Sciatic nerve (tissue), 2 donors: ENCODE measurements at regions not wholly inside any gene's neighbourhood (a gene's known extent, or its start where the extent isn't known, plus 50 kb on each side); places are given as distances from the start of the nearest gene placed in this dataset.
"Not testable (repeated sequence)": the region's sequence is repeated elsewhere in the genome, so short reads cannot be mapped to it uniquely, and the experiment has no call there.

Experiments
- ATAC-seq: fragments of 200-7000 bp; cut with Tn5 transposase; one replicate; pipeline ENCODE4 v1.9.1; 2020; ENCODE audit warnings: mild to moderate bottlenecking, moderate library complexity
- DNase-seq: peaks from one replicate; pipeline ENCODE4 v3.0.0-alpha.2; 2020; ENCODE audit warnings: low spot score
- intact Hi-C: fragments of 100-400 bp; cut with DNase I; formaldehyde crosslinking; loops from one replicate; pipeline ENCODE4 v1.14.2; 2022
- donor health status: DM: no; HTN: no; CAD: no.
- donor health status: DM: no; HTN: no; CAD: no.

GRCh38 chrX:1700757-1701156 lies 85.9 kb downstream of the ASMT start:
- ATAC-seq (no peak), DNase-seq (no peak)
- intact Hi-C loops, result no loop called here

GRCh38 chrX:1701396-1701901 lies 86.6 kb downstream of the ASMT start:
- intact Hi-C loops, DNase-seq, ATAC-seq: not testable (repeated sequence)

- intact Hi-C loops, ATAC-seq, DNase-seq: not testable (repeated sequence)
Measured at GRCh38 chrX:1702142-1702541, 87.3 kb downstream of the ASMT start.

GRCh38 chrX:1702557-1702956 lies 87.7 kb downstream of the ASMT start:
- intact Hi-C loops, ATAC-seq, DNase-seq: not testable (repeated sequence)

- DNase-seq, intact Hi-C loops, ATAC-seq: not testable (repeated sequence)
Measured at GRCh38 chrX:1709277-1709676, 94.4 kb downstream of the ASMT start.

- intact Hi-C loops, result no loop called here
- ATAC-seq (no peak), DNase-seq (no peak)
Measured at GRCh38 chrX:1713296-1713695, 98.4 kb downstream of the ASMT start.

GRCh38 chrX:1717373-1717772 lies 102.5 kb downstream of the ASMT start:
- ATAC-seq, result no peak
- no peak for DNase-seq
- intact Hi-C loops, result no loop called here

- DNase-seq (no peak), ATAC-seq (no peak)
- intact Hi-C loops, result no loop called here
Measured at GRCh38 chrX:1719270-1719669, 104.4 kb downstream of the ASMT start.

GRCh38 chrX:1720836-1721235 lies 106.0 kb downstream of the ASMT start:
- DNase-seq (no peak), ATAC-seq (no peak)
- intact Hi-C loops, result no loop called here

- intact Hi-C loops, result no loop called here
- ATAC-seq (no peak), DNase-seq (no peak)
Measured at GRCh38 chrX:1725472-1725871, 110.6 kb downstream of the ASMT start.

- intact Hi-C loops, result no loop called here
- DNase-seq (no peak), ATAC-seq (no peak)
Measured at GRCh38 chrX:1727531-1728027, 112.7 kb downstream of the ASMT start.

- no peak for ATAC-seq
- intact Hi-C loops, result no loop called here
Measured at GRCh38 chrX:1734806-1735205, 119.9 kb downstream of the ASMT start.

GRCh38 chrX:1741816-1742394 lies 127.0 kb downstream of the ASMT start:
- DNase-seq (no peak), ATAC-seq (no peak)
- intact Hi-C loops, result no loop called here

More at GRCh38 chrX:1734806-1735205, 119.9 kb downstream of the ASMT start:
- DNase-seq, result no peak

GRCh38 chrX:1743105-1743504 lies 128.2 kb downstream of the ASMT start:
- intact Hi-C loops, result no loop called here
- no peak for ATAC-seq

GRCh38 chrX:1743663-1744062 lies 128.8 kb downstream of the ASMT start:
- intact Hi-C loops, result no loop called here
- DNase-seq, result no peak
- no peak for ATAC-seq

More at GRCh38 chrX:1743105-1743504, 128.2 kb downstream of the ASMT start:
- DNase-seq, result no peak

GRCh38 chrX:1748408-1748807 lies 133.5 kb downstream of the ASMT start:
- no peak for DNase-seq
- intact Hi-C loops, result no loop called here
- no peak for ATAC-seq

GRCh38 chrX:1749499-1749898 lies 134.6 kb downstream of the ASMT start:
- ATAC-seq (no peak), DNase-seq (no peak)
- intact Hi-C loops, result no loop called here

GRCh38 chrX:1750267-1750666 lies 135.4 kb downstream of the ASMT start:
- no peak for DNase-seq
- intact Hi-C loops, result no loop called here
- no peak for ATAC-seq

- intact Hi-C loops, result no loop called here
- DNase-seq (no peak), ATAC-seq (no peak)
Measured at GRCh38 chrX:1751781-1752180, 136.9 kb downstream of the ASMT start.

GRCh38 chrX:1752799-1753198 lies 137.9 kb downstream of the ASMT start:
- ATAC-seq, intact Hi-C loops, DNase-seq: not testable (repeated sequence)

- no peak for ATAC-seq
- no peak for DNase-seq
- intact Hi-C loops, result no loop called here
Measured at GRCh38 chrX:1754077-1754476, 139.2 kb downstream of the ASMT start.
